ENCODE measurements at regions not wholly inside any gene's neighbourhood (a gene's known extent, or its start where the extent isn't known, plus 50 kb on each side); places are given as distances from the start of the nearest gene placed in this dataset.

GRCh38 chr17:73942703-73943415 lies 260.6 kb upstream of the RPL38 start:
- Histone ChIP-seq H2AFZ (ENCODE audit: low read depth, low read length) (no peak overlapping the region), H3K27me3 (ENCODE audit: control insufficient read depth in 2 of 2, insufficient read depth in 2 of 2, low read length in 2 of 2) (peaks cover 0 to 2% of the 10 kb centered on the region in 2 experiments; a peak in 1 of 5 replicates), H3K27ac (ENCODE audit: extremely low read depth, low read depth, low read length) (no peak overlapping the region), H4K20me1 (replicated peaks; ENCODE audit: control insufficient read depth, insufficient read depth, low read length) (no peaks in the 10 kb centered on the region), H3K4me2 (ENCODE audit: insufficient read depth, low read length) (no peak overlapping the region), H3K79me2 (ENCODE audit: control insufficient read depth, insufficient read depth, low read length) (no peaks in the 10 kb centered on the region), H3K36me3 (ENCODE audit: control insufficient read depth, insufficient read depth, low read length) (no peaks in the 10 kb centered on the region), H3K9me1 (ENCODE audit: control insufficient read depth, insufficient read depth, low read length) (no peaks in the 10 kb centered on the region), H3K4me3 (no peak overlapping the region), H3K9me3 (replicated peaks; ENCODE audit: control insufficient read depth, insufficient read depth, low read depth, low read length) (no peaks in the 10 kb centered on the region), H3K9ac (ENCODE audit: insufficient read depth in 1 of 2, low read depth in 2 of 2, low read length in 2 of 2) (no peak overlapping the region), H3K4me1 (replicated peaks in 1 of 2; ENCODE audit: control insufficient read depth in 2 of 2, insufficient read depth in 2 of 2, low read length in 2 of 2) (no peaks in the 10 kb centered on the region)
- BruUV-seq (replicated peaks) = no TSS peak
- intact Hi-C loops (cut with micrococcal nuclease) = no loop called here
- WGBS (ENCODE audit: insufficient coverage, low coverage, missing lambda C conversion rate) = 4% methylated on average over 7 of the region's 7 CpGs
- DNase-seq (ENCODE audit: extremely low read depth in 1 of 4, low spot score in 3 of 4) (no peak), FAIRE-seq (no peak), ATAC-seq (no peak)
- ChIA-PET POLR2A (interaction anchor here (0.6 to 1.0 kb wide), 2 partner anchors 85 to 109 kb away, joined by 3 read pairs; no protein-coding TSS in a partner anchor), CTCF (ENCODE audit: low intra/inter-chr PET ratio) (no interaction called here)
- in situ Hi-C loops (cut with MboI) = no loop called here
- no peak for TF ChIP-seq ZFP1 (CRISPR knock-in tag; IDR thresholded peaks at IDR 0.05)
- TF ChIP-seq SREBF1 (IDR thresholded peaks at IDR 0.05; ENCODE audit: borderline replicate concordance, low read depth, low read length) = no peak
- no peak for TF ChIP-seq RBM15 (IDR thresholded peaks at IDR 0.05; ENCODE audit: insufficient read depth, low read length)
- no peak for TF ChIP-seq ZNF592 (IDR thresholded peaks at IDR 0.05)
- no peak for TF ChIP-seq CCAR2 (IDR thresholded peaks at IDR 0.05; ENCODE audit: low read depth, low read length)
- no peak for TF ChIP-seq KLF1 (tag; IDR thresholded peaks at IDR 0.05)
- TF ChIP-seq E2F5 (CRISPR knock-in tag; IDR thresholded peaks at IDR 0.05) = no peak
- no peak for TF ChIP-seq NFIC (IDR thresholded peaks at IDR 0.05)
